ENCODE measurements at regions not wholly inside any gene's neighbourhood (a gene's known extent, or its start where the extent isn't known, plus 50 kb on each side); places are given as distances from the start of the nearest gene placed in this dataset.

DNA sequence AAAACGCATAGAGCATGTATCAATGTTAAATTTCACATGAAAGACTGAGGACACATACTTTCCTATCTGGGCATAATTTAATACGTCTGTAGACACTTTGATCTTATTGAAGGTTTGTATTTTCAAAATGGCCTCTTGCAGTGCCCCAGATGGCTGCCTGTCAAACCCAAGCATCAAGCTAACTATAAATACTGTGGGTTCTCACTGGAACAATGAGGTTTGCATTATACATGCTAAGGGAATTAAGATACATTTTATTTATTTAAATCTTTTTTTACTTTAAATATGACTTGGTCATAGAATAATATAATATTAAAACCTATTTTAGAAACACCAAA lies 702.9 kb upstream of the GRAMD2B start:
- no peak for DNase-seq

DNA sequence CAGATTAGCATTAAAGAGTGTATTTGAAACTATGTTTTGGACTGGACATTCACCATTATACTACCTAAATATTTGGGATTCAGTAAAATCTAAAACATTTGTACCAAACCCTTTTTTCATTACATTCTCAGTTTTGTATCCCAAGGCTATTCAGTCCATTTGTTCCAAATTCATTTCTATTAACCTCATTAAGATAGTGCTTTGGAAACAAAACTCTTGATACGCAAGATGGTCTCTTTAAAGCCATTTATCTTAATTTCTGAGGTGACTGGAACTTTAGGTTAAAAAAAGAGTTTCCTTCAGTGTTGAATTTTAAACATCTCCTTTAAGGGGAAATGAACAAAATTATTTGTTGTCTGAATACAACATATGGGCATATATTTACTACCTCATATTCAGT lies 702.5 kb upstream of the GRAMD2B start:
- DNase-seq = no peak

DNA sequence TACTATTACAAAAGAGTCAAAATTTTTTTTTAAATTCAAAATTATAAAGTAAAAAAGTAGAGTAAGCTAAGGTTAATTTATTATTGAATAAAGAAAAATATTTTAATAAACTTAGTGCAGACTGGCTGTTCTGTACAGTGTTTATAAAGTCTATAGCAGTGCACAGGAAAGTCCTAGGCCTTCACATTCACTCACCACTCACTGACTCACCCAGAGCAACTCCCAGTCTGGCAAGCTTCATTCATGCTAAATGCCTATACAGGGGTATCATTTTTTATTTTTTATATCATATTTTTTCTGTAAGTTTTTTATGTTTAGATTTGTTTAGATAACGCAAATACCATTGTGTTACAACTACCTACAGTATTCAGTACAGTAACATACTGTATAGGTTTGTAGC lies 700.7 kb upstream of the GRAMD2B start:
- no peak for DNase-seq

GRCh38 chr5:125725691-125726090 lies 697.5 kb upstream of the GRAMD2B start:
- DNase-seq = no peak

- DNase-seq = no peak
These were observed 679.3 kb upstream of the GRAMD2B start for GRCh38 chr5:125743939-125744338.

DNA sequence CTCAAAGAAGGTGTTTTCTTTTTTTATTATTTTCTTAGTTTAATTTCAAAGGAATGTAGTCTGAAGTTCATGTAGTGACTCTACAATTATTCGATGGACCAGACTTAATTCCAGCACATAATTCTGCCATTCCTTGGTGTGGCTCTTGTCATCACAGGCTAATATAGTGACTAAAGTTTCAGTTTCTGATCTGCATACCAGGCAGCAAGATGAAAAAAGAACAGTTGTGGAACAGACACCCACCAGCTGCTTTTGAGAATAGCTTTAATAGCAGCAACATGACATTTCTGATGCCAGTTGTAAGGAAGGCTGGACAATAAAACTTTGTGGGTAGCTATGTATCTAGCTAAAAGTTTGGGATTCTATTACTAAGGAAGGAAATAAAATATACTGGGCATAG lies 676.3 kb upstream of the GRAMD2B start:
- no peak for DNase-seq

- DNase-seq = no peak
These were observed 672.9 kb upstream of the GRAMD2B start for GRCh38 chr5:125750147-125750860.

GRCh38 chr5:125750861-125751186 lies 672.4 kb upstream of the GRAMD2B start:
- DNase-seq = no peak

DNA sequence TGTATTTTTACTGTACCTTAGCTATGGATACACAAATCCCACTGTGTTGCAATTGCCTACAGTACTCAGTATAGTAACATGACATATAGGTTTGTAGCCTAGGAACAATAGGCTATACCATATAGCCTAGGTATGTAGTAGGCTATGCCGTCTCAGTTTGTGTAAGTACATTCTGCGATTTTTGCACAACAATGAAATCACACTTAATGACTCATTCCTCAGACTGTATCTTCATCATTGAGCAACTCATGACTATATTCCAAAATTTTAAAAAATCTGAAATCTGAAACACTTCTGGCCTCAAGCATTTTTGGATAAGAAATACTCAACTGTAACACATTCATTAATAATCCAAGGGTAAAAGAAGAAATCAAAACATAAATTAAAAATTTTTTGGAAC lies 666.8 kb upstream of the GRAMD2B start:
- no peak for DNase-seq

DNA sequence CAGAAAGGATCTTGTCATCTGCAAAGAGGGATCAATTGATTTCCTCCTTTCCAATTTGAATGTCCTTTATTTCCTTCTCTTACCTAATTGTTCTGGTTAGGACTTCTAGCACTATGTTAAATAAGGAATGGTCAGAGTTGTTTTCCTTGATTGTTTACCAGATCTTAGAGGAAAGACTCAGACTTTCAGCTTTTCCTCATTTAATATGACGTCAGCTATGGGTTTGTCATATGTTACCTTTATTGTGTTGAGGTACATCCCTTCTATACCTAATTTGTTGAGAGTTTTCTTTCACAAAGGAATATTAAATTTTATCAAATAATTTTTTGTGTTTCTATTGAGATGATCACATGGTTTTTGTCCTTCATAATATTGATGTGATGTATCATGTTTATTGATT lies 656.5 kb upstream of the GRAMD2B start:
- DNase-seq = no peak

- DNase-seq = no peak
These were observed 647.3 kb upstream of the GRAMD2B start for GRCh38 chr5:125775896-125776295.

DNA sequence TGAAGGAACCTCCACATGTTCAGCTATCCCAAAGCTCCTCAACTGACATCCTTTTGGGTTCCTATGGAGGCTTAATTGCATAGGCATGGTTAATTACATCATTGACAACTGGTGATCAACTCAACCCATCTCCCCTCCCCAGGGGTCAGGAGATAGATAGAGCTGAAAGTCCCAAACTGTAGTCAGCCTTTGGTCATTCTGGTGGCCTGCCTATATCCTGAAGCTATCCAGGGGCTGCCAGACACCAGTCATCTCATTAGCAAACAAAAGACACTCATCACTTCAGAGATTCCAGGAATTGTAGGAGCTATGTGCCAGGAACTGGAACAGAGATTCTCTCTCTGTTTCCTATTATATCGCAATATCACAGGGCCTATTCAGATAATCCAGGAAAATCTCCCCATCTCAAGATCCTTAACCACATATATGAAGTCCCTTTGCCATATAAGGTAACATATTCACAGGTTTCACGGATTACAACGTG lies 646.5 kb upstream of the GRAMD2B start:
- no peak for DNase-seq

DNA sequence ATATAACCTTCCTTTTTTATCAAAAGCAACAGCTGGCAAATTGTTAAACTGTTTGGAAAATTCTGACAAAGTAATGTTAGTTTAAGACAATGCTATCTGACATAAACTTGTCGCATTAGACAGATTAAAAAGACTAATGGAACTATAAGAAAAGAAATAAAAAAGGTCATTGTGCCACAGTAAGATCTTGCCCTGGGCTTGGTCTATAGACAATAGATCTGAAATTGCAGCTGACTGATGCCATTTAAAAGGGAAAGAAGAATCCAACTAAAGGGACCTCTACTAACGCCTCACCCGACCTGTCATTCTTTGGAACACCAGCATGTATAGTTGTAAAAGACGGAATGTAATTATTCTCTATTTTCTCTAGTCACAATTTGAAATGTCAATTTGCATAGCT lies 644.4 kb upstream of the GRAMD2B start:
- DNase-seq = no peak

DNA sequence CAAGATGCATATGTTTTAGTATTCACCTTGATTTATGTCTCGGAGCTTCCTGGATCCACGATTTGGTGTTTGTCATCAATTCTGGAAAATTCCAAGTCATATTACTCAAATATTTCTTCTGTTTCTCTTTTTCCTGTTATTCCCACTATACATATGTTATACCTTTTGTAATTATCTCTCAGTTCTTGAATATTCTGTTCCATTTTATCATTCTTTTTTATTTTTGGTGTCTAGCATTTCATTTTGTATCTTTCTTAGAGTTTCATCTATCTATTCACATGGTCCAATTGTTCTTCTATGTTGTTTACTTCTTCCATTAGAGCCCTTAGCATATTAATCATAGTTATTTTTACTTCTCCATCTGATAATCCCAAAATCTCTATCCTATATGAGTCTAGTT lies 637.8 kb upstream of the GRAMD2B start:
- DNase-seq = no peak

- DNase-seq = no peak
These were observed 637.2 kb upstream of the GRAMD2B start for GRCh38 chr5:125786021-125786420.

- no peak for DNase-seq
These were observed 629.7 kb upstream of the GRAMD2B start for GRCh38 chr5:125793470-125793869.

DNA sequence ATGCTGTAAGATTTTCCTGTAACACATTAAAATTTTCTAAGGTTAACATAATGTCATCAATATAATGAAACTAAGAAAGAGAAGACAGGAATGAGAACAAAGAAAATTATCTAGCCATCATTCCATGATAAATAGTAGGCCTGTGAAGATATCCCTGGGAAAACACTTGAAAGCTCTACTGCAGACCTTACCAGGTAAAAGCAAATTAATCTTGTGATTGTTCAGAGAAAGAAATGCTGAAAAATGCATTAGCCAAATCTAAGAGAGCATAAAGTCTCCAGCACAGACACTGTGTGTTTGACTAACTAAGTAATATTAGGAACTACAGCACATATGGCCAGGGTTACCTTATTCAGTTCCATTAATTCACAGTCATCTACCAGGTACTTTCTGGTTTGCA lies 628.3 kb upstream of the GRAMD2B start:
- DNase-seq = no peak

DNA sequence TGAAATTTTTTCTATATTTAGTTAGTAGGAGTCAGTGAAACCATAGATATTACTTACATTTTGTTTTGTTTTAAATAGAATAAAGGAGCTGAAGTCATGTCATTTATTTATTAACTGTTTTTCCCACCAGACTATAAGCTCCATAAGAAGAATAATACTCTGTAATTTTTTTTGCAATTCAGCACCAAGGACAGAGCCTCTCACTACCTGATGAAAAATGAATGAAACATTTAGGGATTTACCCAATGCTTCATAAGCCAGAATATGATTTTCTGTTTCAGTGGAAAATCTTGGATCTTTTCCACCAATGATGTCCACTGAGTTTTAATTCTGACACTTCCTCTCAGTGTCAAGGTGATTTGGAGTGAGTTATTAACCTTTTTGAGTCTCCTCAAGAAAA lies 624.9 kb upstream of the GRAMD2B start:
- DNase-seq = no peak

DNA sequence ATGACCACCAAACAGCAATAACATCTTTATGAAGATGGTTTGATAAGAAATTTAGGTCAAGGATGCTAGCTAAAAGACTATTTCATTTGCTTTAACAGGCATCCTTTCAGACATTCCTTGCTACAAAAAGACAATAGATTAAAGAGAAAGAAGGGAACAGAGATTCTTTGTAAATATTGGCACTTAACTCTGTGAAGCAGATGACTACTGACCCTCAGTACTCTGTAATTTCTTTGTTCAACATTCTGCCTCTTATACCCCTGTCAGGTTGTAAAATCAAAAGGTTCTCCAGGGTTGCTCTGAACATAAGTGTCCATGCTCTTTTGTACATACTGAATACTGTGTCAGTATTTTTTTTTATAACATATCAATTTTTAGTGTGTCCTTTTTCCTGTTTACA lies 610.6 kb upstream of the GRAMD2B start:
- DNase-seq = no peak

DNA sequence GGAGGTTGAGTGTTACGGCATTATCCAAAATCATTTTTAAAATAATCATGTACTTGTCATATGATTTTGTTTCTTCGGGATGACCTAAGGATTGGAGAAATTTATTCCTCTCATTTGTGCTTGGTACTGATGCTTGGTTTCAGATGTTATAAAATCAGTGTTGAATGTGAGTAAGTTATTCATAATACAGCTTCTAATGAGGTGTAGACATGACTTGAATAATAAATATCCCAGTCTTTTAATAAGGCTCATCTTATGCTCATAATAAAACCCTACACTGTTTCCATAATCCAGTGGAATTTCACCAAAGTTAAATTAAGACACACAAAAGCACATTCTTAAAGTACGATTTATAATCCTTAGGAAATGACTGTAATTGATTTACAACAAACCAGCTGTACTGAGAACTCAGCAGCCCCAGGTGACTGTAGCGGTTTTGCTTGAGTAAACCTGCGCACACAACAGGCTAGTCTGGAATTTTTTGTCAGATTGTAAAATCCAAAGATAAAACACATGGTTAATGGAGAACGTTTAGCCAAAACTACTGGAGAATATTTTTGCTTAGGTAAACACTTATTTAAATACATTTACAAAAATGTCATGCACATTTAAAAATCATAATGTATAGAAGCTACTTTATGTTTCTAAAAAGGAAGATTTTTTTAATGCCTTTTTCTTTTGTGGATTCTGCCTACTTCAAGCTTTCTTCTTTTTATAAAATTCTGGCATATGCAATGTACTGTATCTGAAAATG lies 609.8 kb upstream of the GRAMD2B start:
- DNase-seq = no peak

DNA sequence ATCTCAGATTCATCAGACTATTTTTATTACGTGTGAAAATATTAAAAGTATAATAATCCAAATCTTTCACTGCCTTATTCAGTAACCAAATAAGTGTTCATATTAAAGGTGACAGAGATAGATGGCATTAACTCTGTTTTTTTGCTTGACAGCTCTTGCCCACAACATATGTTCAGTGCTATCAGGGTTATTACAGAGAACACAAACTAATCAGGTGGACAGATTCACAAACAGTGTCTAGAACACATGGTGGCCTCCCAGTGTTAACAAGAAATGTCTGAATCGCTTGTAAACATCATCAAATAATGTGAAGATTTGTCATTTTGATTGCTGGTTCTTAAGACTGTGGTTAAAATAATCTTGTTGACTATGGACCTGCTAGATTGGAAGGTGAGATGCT lies 609.1 kb upstream of the GRAMD2B start:
- DNase-seq = no peak

GRCh38 chr5:125823572-125823971 lies 599.6 kb upstream of the GRAMD2B start:
- no peak for DNase-seq

GRCh38 chr5:125826214-125826613 lies 597.0 kb upstream of the GRAMD2B start:
- no peak for DNase-seq

DNA sequence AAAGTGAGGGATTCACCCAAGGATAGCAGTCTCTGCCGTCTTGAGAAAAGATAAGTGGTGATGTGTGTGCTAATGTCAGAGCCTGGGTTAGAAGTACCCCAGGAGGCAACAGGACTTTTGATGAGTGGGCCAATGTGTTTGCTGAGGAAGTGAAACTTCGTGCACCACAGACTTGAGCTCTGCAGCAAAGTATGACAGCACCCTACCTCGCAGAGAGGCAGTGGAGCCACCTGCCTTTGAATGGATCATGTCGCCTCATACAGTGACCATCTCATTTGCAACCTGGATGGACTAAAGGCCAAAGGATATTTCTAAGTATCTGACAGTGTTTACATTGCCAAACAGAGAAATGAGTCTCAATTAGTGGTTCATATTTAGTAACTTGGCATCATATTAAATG lies 593.9 kb upstream of the GRAMD2B start:
- DNase-seq = no peak

- DNase-seq = no peak
These were observed 589.8 kb upstream of the GRAMD2B start for GRCh38 chr5:125833398-125833797.
